Adrenal gland (tissue), 5 donors: ENCODE measurements at regions not wholly inside any gene's neighbourhood (a gene's known extent, or its start where the extent isn't known, plus 50 kb on each side); places are given as distances from the start of the nearest gene placed in this dataset.

Source experiments
- CTCF ChIP-seq, 6 experiments: fragments of 450-650 bp in 4 of 6; fragments of 200-600 bp in 2 of 6; sonication (generic) in 1 of 6; IDR thresholded peaks; 1 replicate in 5 of 6; 2 replicates in 1 of 6; pipeline versions ENCODE4 v1.5.1 to v1.8.0; 2016 to 2021; ENCODE audit warnings: antibody characterized with exemption in 6 of 6, mild to moderate bottlenecking in 2 of 6, moderate library complexity in 1 of 6
- POLR2A ChIP-seq, 2 donors: fragments of 450-650 bp; IDR thresholded peaks; one replicate each; pipeline ENCODE4 v1.6.1; 2017; ENCODE audit warnings: antibody characterized with exemption in 2 of 2, mild to moderate bottlenecking in 2 of 2, moderate library complexity in 1 of 2
- donor health status: DM: no; HTN: no; CAD: no.

- no peak for TF ChIP-seq CTCF (IDR thresholded peaks at IDR 0.05)
- no peak for TF ChIP-seq POLR2A (IDR thresholded peaks at IDR 0.05)
Observed at GRCh38 chr13:44757671-44758070, 181.5 kb upstream of the TSC22D1 start.
